KMS-11 (cell line): ENCODE measurements at regions not wholly inside any gene's neighbourhood (a gene's known extent, or its start where the extent isn't known, plus 50 kb on each side); places are given as distances from the start of the nearest gene placed in this dataset.

Experiments used
- H2AFZ ChIP-seq: fragments of 200-600 bp; sonication (generic); 2 replicates; pipeline ENCODE4 v1.6.1; 2016; ENCODE audit warnings: antibody characterized with exemption, mixed run types, low read depth
- H3K27ac ChIP-seq: fragments of 200-600 bp; sonication (generic); 2 replicates; pipeline ENCODE4 v1.6.1; 2016; ENCODE audit warnings: mild to moderate bottlenecking, mixed run types
- H3K27me3 ChIP-seq: fragments of 200-600 bp; sonication (generic); 2 replicates; pipeline ENCODE4 v1.6.1; 2017; ENCODE audit warnings: mild to moderate bottlenecking, low read depth, mixed run types, moderate library complexity; ENCODE audit not compliant: insufficient read depth
- H3K36me3 ChIP-seq: fragments of 200-600 bp; sonication (generic); 2 replicates; pipeline ENCODE4 v1.6.1; 2017; ENCODE audit warnings: mild to moderate bottlenecking, mixed run types; ENCODE audit not compliant: insufficient read depth
- H3K4me1 ChIP-seq: fragments of 200-600 bp; sonication (generic); 2 replicates; pipeline ENCODE4 v1.6.1; 2016; ENCODE audit warnings: mild to moderate bottlenecking, low read depth, mixed run types; ENCODE audit not compliant: poor library complexity, severe bottlenecking
- H3K4me2 ChIP-seq: fragments of 200-600 bp; sonication (generic); 2 replicates; pipeline ENCODE4 v1.7.0; 2016; ENCODE audit warnings: mild to moderate bottlenecking, mixed run types
- H3K4me3 ChIP-seq: fragments of 200-600 bp; sonication (generic); IDR thresholded peaks from 2 replicates; pipeline ENCODE4 v1.6.1; 2017; ENCODE audit warnings: low read depth, low read length, mixed read lengths; ENCODE audit not compliant: insufficient read depth
- H3K79me2 ChIP-seq: fragments of 200-600 bp; sonication (generic); 2 replicates; pipeline ENCODE4 v1.6.1; 2016; ENCODE audit warnings: low read depth, mixed run types; ENCODE audit not compliant: insufficient read depth
- H3K9ac ChIP-seq: fragments of 200-600 bp; sonication (generic); 2 replicates; pipeline ENCODE4 v1.6.1; 2016; ENCODE audit warnings: mild to moderate bottlenecking, mixed run types
- H4K20me1 ChIP-seq: fragments of 200-600 bp; sonication (generic); 2 replicates; pipeline ENCODE4 v1.6.1; 2016; ENCODE audit warnings: mild to moderate bottlenecking, mixed run types; ENCODE audit not compliant: insufficient read depth
- TF ChIP-seq, protein P1 (sequence below): fragments of 200-600 bp; sonication (generic); conservative IDR thresholded peaks from 2 replicates; pipeline ENCODE4 v1.6.1; 2017; ENCODE audit warnings: low read depth, mild to moderate bottlenecking, antibody characterized with exemption, low read length, moderate library complexity, mixed read lengths

DNA sequence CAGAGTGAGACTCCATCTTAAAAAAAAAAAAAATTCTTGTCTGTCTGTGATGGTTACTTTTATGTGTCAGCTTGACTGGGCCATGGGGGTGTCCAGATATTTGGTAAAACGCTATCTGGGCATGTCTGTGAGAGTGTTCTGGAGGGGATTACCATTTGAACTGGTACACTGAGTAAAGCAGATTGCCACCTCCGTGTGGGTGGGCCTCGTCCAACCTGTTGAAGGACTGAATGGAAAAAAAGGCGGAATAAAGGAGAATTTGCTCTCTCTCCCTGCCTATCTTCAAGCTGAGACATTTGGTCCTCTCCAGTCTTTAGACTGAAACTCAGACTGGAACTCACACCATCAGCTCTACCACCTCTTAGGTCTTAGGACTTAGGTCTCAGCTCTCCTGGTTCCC is 82.8 kb downstream of the MIS18A start:
- no peak overlapping the region for H3K9ac ChIP-seq
- no peaks in the 10 kb centered on the region for H3K27me3 ChIP-seq
- no peaks in the 10 kb centered on the region for H4K20me1 ChIP-seq
- no peaks in the 10 kb centered on the region for H3K79me2 ChIP-seq
- no peak overlapping the region for H3K4me2 ChIP-seq
- no peaks in the 10 kb centered on the region for H3K4me1 ChIP-seq
- no peaks in the 10 kb centered on the region for H3K36me3 ChIP-seq
- H2AFZ ChIP-seq: no peak overlapping the region
- H3K27ac ChIP-seq: no peak overlapping the region
- TF ChIP-seq, protein P1, sequence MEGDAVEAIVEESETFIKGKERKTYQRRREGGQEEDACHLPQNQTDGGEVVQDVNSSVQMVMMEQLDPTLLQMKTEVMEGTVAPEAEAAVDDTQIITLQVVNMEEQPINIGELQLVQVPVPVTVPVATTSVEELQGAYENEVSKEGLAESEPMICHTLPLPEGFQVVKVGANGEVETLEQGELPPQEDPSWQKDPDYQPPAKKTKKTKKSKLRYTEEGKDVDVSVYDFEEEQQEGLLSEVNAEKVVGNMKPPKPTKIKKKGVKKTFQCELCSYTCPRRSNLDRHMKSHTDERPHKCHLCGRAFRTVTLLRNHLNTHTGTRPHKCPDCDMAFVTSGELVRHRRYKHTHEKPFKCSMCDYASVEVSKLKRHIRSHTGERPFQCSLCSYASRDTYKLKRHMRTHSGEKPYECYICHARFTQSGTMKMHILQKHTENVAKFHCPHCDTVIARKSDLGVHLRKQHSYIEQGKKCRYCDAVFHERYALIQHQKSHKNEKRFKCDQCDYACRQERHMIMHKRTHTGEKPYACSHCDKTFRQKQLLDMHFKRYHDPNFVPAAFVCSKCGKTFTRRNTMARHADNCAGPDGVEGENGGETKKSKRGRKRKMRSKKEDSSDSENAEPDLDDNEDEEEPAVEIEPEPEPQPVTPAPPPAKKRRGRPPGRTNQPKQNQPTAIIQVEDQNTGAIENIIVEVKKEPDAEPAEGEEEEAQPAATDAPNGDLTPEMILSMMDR: no peak
- no peak overlapping the region for H3K4me3 ChIP-seq

DNA sequence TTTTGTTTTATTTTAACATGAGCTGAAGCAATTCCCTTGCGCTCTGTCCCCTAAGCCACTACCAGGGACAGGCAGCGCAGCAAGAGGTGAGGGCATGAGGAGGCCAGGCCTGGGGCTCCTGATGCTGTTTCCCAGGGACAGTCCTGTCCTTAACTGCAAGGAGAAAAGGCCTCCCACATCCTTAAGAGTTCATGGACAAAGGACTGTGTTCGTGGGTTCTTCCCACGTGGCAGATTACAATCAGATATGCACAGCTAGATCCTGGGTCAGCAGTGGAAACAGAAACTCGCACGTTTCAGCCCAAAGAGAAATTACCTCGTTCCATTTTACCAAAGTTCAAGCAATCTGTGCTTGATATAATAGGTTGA is 85.8 kb downstream of the MIS18A start:
- Histone ChIP-seq H3K27ac (no peak overlapping the region), H2AFZ (no peak overlapping the region), H3K9ac (no peak overlapping the region), H3K36me3 (no peaks in the 10 kb centered on the region), H3K27me3 (no peaks in the 10 kb centered on the region), H4K20me1 (no peaks in the 10 kb centered on the region), H3K4me1 (no peaks in the 10 kb centered on the region), H3K4me2 (no peak overlapping the region), H3K4me3 (no peak overlapping the region), H3K79me2 (no peaks in the 10 kb centered on the region)
- TF ChIP-seq, protein P1: no peak

DNA sequence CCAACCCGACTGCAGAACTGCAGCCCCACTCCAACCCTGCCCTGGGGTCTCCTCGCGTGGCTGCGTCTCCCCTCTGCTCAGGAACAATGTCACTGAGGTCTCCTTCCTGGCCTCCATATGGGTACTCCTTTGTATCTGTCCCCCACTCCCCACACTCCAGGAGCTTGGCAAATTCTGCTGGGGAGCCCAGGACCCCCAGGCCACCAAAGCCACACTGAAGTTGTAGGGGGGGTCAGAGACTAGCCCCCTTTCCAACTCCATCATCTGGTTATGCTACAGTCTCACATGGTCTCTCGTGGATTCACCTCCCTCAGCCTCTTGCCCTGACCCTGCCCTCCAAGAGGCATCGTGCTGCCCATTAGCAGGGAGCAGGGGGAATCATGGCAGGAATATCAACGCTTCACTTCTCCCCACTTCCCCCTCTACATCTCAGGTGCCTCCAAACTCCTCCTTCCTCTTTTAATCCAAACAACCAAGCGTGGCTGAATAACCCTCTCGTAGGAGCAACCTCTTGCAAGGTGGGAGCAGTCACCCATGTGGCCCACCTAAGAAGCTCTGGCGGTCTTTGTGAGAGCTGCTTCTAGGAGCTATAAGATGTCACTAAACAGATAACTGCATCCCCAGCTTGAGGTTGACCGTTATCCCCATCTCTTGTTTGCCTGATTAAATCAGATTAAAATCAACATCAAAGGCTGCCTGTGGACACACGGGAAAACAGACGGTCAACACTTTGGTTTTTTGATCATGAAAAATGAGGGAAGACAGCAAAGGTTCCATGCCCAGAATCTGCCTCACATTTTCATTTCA is 86.4 kb downstream of the MIS18A start:
- TF ChIP-seq, protein P1: no peak
- H3K4me2 ChIP-seq: no peak overlapping the region
- H3K27me3 ChIP-seq: no peaks in the 10 kb centered on the region
- no peak overlapping the region for H3K27ac ChIP-seq
- H3K36me3 ChIP-seq: no peaks in the 10 kb centered on the region
- no peak overlapping the region for H2AFZ ChIP-seq
- H4K20me1 ChIP-seq: no peaks in the 10 kb centered on the region
- H3K4me3 ChIP-seq: no peak overlapping the region
- H3K9ac ChIP-seq: no peak overlapping the region
- H3K79me2 ChIP-seq: no peaks in the 10 kb centered on the region
- H3K4me1 ChIP-seq: no peaks in the 10 kb centered on the region

DNA sequence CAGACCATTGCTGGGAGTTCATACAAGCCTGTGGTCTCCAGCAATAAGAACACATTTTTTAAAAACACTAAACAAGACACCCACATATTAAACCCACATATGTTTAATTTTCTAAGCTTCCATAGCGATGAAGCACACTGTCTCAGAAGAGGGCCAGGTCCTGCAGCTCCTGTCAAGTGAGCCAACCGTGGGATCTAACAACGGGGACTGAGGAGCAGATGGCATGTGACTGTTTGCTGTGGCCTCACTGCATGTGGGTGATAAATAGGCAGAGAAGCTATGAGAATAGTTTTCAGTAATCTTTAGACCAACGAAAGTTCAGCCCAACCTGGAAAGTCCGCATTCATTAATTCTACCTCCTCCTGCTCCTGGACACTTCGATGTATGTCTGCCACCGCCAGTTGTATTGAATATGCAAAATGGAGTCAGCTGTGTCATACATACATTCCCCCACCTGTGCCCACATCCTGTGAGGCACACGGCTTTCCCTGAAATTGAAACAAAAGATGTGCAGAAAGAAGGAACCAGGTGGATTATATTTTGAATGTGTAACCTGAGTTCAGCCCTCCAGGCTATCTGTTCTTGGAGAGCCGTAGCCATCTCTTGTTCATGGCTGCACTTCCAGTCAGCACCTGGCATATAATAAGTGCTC is 88.2 kb downstream of the MIS18A start:
- TF ChIP-seq, protein P1: no peak
- no peaks in the 10 kb centered on the region for H3K79me2 ChIP-seq
- no peak overlapping the region for H3K4me2 ChIP-seq
- H2AFZ ChIP-seq: no peak overlapping the region
- H3K27ac ChIP-seq: no peak overlapping the region
- no peaks in the 10 kb centered on the region for H3K27me3 ChIP-seq
- H3K9ac ChIP-seq: no peak overlapping the region
- no peaks in the 10 kb centered on the region for H4K20me1 ChIP-seq
- no peaks in the 10 kb centered on the region for H3K4me1 ChIP-seq
- H3K36me3 ChIP-seq: no peaks in the 10 kb centered on the region
- no peak overlapping the region for H3K4me3 ChIP-seq
